GM18951 (cell line): ENCODE measurements at regions not wholly inside any gene's neighbourhood (a gene's known extent, or its start where the extent isn't known, plus 50 kb on each side); places are given as distances from the start of the nearest gene placed in this dataset.
"Not testable (repeated sequence)": the region's sequence is repeated elsewhere in the genome, so short reads cannot be mapped to it uniquely, and the experiment has no call there.

Source experiments
- POLR2A ChIP-seq: IDR thresholded peaks from 4 replicates; pipeline ENCODE4 v1.6.1; 2011; ENCODE audit warnings: mild to moderate bottlenecking; ENCODE audit not compliant: insufficient read length, insufficient read depth; ENCODE audit errors: extremely low read depth
- in situ Hi-C: fragments of 300-500 bp; cut with MboI; formaldehyde crosslinking; loops from one replicate; pipeline ENCODE4 v1.12.0; 2022; ENCODE audit warnings: low sequenced_read_pairs, mixed read lengths, inconsistent platforms; ENCODE audit not compliant: unreplicated experiment

- in situ Hi-C loops: no loop called here
- no peak for TF ChIP-seq POLR2A
Measured at GRCh38 chr5:96483878-96484277, 50.8 kb upstream of the PCSK1 start.

DNA sequence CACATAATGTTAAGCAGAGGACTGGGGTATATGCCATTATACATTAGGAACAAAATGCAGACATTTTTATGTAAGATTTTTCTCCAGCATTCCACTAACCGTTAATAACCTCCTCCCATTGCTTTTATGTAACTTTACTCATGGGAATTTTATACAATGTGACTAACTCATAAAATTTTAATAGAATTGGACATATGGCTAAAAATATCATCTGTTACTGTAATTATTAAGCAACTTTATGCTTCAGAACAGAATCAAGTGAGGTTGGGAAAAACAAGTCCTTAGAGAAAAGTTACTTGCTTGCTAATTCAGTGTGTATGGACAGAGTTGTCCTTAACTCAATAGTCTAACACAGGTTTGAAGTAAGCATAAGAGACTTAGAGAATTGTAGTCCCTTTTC, 54.8 kb upstream of the PCSK1 start:
- TF ChIP-seq POLR2A: no peak
- in situ Hi-C loops: no loop called here

GRCh38 chr5:96489532-96489931, 56.5 kb upstream of the PCSK1 start:
- TF ChIP-seq POLR2A: no peak
- in situ Hi-C loops: no loop called here

GRCh38 chr5:96492459-96493047, 59.5 kb upstream of the PCSK1 start:
- no peak for TF ChIP-seq POLR2A
- in situ Hi-C loops: no loop called here

GRCh38 chr5:96493219-96493790, 60.3 kb upstream of the PCSK1 start:
- in situ Hi-C loops: no loop called here
- no peak for TF ChIP-seq POLR2A

DNA sequence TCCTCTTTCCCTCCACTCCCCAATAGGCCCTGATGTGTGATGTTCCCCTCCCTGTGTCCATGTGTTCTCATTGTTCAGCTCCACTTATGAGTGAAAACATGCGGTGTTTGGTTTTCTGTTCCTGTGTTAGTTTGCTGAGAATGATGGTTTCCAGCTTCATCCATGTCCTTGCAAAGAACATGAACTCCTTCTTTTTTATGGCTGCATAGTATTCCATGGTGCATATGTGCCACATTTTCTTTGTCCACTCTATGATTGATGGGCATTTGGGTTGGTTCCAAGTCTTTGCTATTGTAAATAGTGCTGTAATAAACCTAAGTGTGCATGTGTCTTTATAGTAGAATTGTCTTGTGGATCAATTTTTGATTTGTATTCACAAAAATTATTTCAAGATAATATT, 62.4 kb upstream of the PCSK1 start:
- in situ Hi-C loops: not testable (repeated sequence)

GRCh38 chr5:96497027-96497426, 64.0 kb upstream of the PCSK1 start:
- in situ Hi-C loops: not testable (repeated sequence)

DNA sequence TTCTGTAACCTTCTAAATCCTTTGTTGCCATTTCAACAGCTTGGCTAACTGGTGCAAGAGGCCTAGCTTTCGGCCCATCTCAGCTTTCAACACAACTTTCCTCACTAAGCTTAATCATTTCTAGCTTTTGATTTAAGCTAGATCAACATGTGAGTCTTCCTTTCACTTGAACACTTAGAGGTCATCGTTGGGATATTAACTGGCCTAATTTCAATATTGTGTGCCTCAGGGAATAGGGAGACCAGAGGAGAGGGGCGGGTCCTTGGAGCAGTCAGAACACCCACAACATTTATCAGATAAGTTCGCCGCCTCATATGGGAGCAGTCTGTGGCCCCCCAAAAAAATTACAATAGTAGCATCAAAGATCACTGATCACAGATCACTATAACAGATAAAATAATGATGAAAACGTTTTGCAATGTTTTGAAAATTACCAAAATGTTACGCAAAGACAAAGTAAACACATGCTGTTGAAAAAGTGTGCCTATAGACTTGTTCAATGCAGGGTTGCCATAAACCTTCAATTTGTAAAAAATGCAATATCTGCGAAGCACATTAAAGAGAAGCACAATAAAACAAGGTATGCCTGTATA, 66.8 kb upstream of the PCSK1 start:
- in situ Hi-C loops: no loop called here
- no peak for TF ChIP-seq POLR2A

- no peak for TF ChIP-seq POLR2A
- in situ Hi-C loops: no loop called here
Measured at GRCh38 chr5:96501991-96502646, 69.1 kb upstream of the PCSK1 start.

DNA sequence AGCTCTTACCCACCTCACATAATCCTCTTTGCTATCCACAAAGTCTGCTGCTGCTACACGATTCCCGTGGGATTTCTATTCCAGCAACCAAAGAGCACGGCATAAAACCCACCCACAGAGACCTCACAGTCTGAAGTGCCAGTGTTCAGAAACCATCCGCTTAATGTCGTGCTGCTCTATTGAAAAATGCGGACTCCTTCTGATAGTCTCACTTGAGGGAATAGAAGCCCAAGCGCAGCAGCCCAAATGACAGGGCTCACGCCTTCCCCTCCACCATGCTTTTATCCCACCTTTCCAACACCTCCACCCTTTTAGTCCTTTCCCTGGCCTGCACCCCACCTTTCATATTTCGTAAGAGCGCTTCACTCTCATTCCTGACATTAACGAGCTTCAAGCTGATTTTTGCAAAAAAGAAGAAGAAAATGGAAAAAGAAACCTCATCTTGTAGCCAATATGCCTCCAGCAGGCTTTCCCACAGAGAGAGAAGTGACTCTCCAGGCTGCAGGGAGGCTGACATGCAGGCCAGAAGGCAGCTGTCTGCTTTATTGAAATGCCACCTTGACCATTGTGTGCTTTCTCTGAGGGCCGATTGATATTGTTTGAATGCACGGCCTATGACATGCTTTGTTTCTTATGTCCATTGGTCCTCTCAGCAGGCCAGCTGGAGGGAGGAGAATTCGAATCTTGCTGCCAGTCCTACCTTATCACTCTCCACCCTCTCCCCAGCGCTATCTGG, 70.6 kb upstream of the PCSK1 start:
- in situ Hi-C loops: no loop called here
- TF ChIP-seq POLR2A: no peak

- in situ Hi-C loops: no loop called here
- no peak for TF ChIP-seq POLR2A
Measured at GRCh38 chr5:96506376-96506775, 73.3 kb upstream of the PCSK1 start.

DNA sequence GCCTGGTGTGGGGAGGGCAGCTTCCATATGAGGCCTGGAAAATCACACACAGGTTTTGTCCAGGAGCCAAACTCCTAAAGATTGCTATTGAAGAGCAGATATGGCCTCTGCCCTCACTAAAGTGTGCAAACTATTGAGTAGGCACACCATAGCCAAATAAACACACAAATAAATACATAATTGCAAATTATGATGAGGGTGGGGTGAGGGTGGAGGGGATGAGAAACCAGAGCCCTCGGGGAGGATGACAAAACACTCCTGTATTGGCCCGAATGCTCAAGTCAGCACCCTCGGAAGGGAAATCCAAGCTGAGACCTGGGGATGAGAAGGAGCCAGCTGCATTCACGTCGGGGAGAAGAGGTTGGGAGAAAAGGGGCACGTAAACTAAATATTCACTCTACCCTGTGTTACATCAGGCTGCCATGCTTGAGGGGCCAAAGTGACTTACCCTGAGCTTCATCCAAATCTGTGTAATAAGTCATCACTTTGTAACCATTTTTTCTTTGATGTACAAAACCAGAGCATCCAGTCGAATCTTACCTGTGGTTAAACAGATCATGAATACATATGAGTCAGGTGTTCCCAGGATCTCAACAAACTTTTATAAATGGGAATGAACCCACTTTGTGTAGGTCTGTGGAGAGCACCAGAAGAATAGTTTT, 73.9 kb upstream of the PCSK1 start:
- no peak for TF ChIP-seq POLR2A
- in situ Hi-C loops: no loop called here

DNA sequence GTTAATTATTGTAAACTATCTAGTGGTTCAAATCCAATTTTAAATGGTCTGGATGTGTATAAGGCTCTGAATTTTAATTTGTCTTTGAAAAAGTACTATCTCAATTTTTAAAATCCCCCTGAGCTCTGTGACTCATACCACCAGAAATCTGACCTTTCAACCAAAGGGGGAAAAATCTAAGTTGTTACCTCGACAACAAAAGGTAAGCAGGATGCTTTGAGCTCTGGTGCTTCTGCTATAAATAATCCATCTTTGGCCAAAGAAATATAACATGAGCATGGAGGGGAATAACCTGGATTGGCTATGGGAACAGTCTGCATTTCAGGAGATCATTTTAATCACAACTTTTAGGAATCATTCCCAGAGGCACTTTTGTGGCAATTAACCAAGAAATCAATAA, 76.3 kb upstream of the PCSK1 start:
- in situ Hi-C loops: no loop called here
- no peak for TF ChIP-seq POLR2A
